SU-DHL-6 (cell line): ENCODE measurements at regions not wholly inside any gene's neighbourhood (a gene's known extent, or its start where the extent isn't known, plus 50 kb on each side); places are given as distances from the start of the nearest gene placed in this dataset.

Experiments used
- CTCF ChIP-seq: fragments of 200-600 bp; sonication (generic); IDR thresholded peaks from one replicate; pipeline ENCODE4 v1.5.1; 2017; ENCODE audit warnings: antibody characterized with exemption, mild to moderate bottlenecking, low read length, moderate library complexity; ENCODE audit not compliant: insufficient read depth, poor library complexity, severe bottlenecking
- EZH2phosphoT487 ChIP-seq: fragments of 200-600 bp; sonication (generic), shearing (Covaris generic); conservative IDR thresholded peaks from 2 replicates; pipeline ENCODE4 v1.6.1; 2018; ENCODE audit warnings: mild to moderate bottlenecking, antibody characterized with exemption, low read length, moderate library complexity, mixed read lengths

DNA sequence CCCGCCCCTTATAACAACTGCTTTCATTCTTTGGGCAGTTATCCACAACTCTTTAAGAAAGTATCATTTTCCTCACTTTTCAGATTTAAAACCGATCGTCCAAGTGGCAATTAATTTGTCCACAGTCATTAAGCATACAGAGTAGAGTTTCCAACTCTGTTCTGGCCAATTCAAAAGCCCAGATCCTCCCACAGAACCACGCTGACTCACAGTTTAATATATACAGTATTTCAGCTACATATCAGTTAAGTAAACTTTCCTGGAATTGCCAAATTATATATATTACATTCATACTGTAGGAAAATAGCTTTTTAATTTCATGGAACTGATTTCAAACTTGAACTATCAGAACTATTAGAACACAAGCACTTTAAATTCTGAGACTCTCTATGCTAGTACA, 163.8 kb upstream of the ESRRG start:
- TF ChIP-seq CTCF (no peak), EZH2phosphoT487 (no peak)
